Panc1 (cell line): ENCODE measurements at regions not wholly inside any gene's neighbourhood (a gene's known extent, or its start where the extent isn't known, plus 50 kb on each side); places are given as distances from the start of the nearest gene placed in this dataset.
A peak's percentile ranks its signal among the peaks of the same experiment; 100 is the strongest.
"Not testable (repeated sequence)": the region's sequence is repeated elsewhere in the genome, so short reads cannot be mapped to it uniquely, and the experiment has no call there.

Source experiments
- ATAC-seq: fragments of 200-7000 bp; cut with Tn5 transposase; 2 replicates; pipeline ENCODE4 v1.9.1; 2020; ENCODE audit warnings: mild to moderate bottlenecking, moderate library complexity
- BruUV-seq: library from RNA; stranded (reverse); fragments of 400-500 nt; replicated peaks from 2 replicates; lab custom pipeline; 2021; lab: Mats Ljungman, UMichigan
- CTCF ChIA-PET: fragments of 300-600 bp; sonication (Branson Sonifier 250); formaldehyde crosslinking; loops from one replicate; lab custom pipeline; 2022; ENCODE audit warnings: antibody characterized with exemption; lab: Charles Lee
- POLR2A ChIA-PET: fragments of 300-600 bp; sonication (Branson Sonifier 250); formaldehyde crosslinking; loops from one replicate; lab custom pipeline; 2022; ENCODE audit warnings: antibody characterized with exemption; lab: Charles Lee
- DNase-seq: peaks from one replicate; pipeline ENCODE4 v3.0.0-alpha.2; 2010; ENCODE audit warnings: low read depth, low spot score
- H3K27ac ChIP-seq: 2 replicates; pipeline ENCODE4 v1.5.1; 2011; ENCODE audit warnings: mild to moderate bottlenecking, low read length, inconsistent platforms
- H3K27me3 ChIP-seq: fragments of 200-500 bp; sonication (Bioruptor generic); 2 replicates; pipeline ENCODE4 v1.6.0; 2014; ENCODE audit warnings: low read length, inconsistent platforms; ENCODE audit not compliant: control insufficient read depth, insufficient read depth
- H3K36me3 ChIP-seq: fragments of 200-500 bp; sonication (Bioruptor generic); 2 replicates; pipeline ENCODE4 v1.5.1; 2014; ENCODE audit warnings: inconsistent platforms, mild to moderate bottlenecking, low read length, moderate library complexity; ENCODE audit not compliant: control insufficient read depth, insufficient read depth
- H3K4me1 ChIP-seq: 2 replicates; pipeline ENCODE4 v1.5.1; 2011; ENCODE audit warnings: inconsistent platforms, mild to moderate bottlenecking, low read length, moderate library complexity; ENCODE audit not compliant: control insufficient read depth, insufficient read depth
- H3K4me3 ChIP-seq, 2 experiments: 2 replicates each; pipeline ENCODE4 v1.5.1; 2011 to 2012; ENCODE audit warnings: low read depth in 2 of 2, low read length in 2 of 2, mild to moderate bottlenecking in 2 of 2, inconsistent platforms in 1 of 2, moderate library complexity in 1 of 2
- H3K9me3 ChIP-seq: fragments of 200-500 bp; sonication (Bioruptor generic); 2 replicates; pipeline ENCODE4 v1.5.1; 2014; ENCODE audit warnings: low read depth, mild to moderate bottlenecking, inconsistent platforms, low read length, moderate library complexity; ENCODE audit not compliant: control insufficient read depth, insufficient read depth
- POLR2AphosphoS5 ChIP-seq: IDR thresholded peaks from 2 replicates; pipeline ENCODE4 v1.6.1; 2012; ENCODE audit warnings: mild to moderate bottlenecking, low read depth, low read length, moderate library complexity
- SIN3A ChIP-seq: IDR thresholded peaks from 2 replicates; pipeline ENCODE4 v1.6.1; 2012; ENCODE audit warnings: low read depth, mild to moderate bottlenecking, low read length, moderate library complexity, borderline replicate concordance; ENCODE audit not compliant: insufficient read depth
- TCF7L2 ChIP-seq: IDR thresholded peaks from 2 replicates; pipeline ENCODE4 v1.6.1; 2011; ENCODE audit warnings: mild to moderate bottlenecking, low read depth, low read length, inconsistent platforms
- in situ Hi-C: cut with HindIII; loops from 2 replicates; pipeline ENCODE4 v1.10.0; 2016; ENCODE audit warnings: low sequenced_read_pairs, low pct_unique_long_range_greater_than_20kb
- intact Hi-C: fragments of 100-400 bp; cut with micrococcal nuclease; formaldehyde crosslinking; loops from one replicate; pipeline ENCODE4 v1.10.0; 2022; ENCODE audit not compliant: unreplicated experiment
- TF ChIP-seq, protein P1 (sequence below): fragments of 450-650 bp; IDR thresholded peaks from 2 replicates; pipeline ENCODE4 v1.5.1; 2017; ENCODE audit warnings: mild to moderate bottlenecking
- TF ChIP-seq, protein P2 (sequence below), 2 experiments: IDR thresholded peaks; 2 replicates each; pipeline ENCODE4 v1.6.1; 2011 to 2012; ENCODE audit warnings: low read depth in 2 of 2, control low read depth in 1 of 2, low read length in 1 of 2, mild to moderate bottlenecking in 1 of 2, moderate library complexity in 1 of 2; ENCODE audit not compliant: insufficient read depth in 1 of 2

DNA sequence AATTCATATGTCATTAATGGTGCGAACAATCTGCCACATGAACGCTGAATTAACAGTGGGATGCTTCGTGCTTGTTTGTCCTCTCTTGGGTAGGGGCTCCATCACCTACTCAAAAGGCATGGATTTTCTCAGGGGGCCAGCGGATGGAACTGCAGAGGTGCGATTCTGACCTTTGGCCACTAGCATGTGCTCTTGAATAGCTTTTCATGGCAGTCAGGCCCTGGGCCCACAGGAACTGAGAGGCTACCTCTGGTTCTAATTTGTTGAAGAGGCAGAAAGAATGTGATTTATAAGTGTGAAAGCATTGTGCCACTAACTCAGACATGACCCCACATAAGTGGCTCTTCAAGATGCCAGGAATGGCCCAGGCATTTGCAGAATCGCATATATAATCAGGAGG lies 283.2 kb downstream of the INSIG2 start:
- intact Hi-C loops (loop anchor here (5.0 kb wide), 1 partner anchor 486 kb away; no protein-coding TSS in a partner anchor), in situ Hi-C loops (no loop called here)
- BruUV-seq: no TSS peak
- POLR2A ChIA-PET: no interaction called here
- CTCF ChIA-PET: interaction anchor here (1.0 kb wide), 1 partner anchor 484 kb away, joined by 4 read pairs; no protein-coding TSS in a partner anchor
- Histone ChIP-seq H3K27me3 (peaks cover 4% of the 10 kb centered on the region; the same call in 1 of the 2 replicates), H3K4me3 (no peak overlapping the region), H3K36me3 (no peaks in the 10 kb centered on the region), H3K27ac (no peak overlapping the region), H3K4me1 (no peaks in the 10 kb centered on the region), H3K9me3 (no peaks in the 10 kb centered on the region)
- DNase-seq: no peak
- ATAC-seq: no peak; the same call in 1 of the 2 replicates
- TF ChIP-seq, protein P1, sequence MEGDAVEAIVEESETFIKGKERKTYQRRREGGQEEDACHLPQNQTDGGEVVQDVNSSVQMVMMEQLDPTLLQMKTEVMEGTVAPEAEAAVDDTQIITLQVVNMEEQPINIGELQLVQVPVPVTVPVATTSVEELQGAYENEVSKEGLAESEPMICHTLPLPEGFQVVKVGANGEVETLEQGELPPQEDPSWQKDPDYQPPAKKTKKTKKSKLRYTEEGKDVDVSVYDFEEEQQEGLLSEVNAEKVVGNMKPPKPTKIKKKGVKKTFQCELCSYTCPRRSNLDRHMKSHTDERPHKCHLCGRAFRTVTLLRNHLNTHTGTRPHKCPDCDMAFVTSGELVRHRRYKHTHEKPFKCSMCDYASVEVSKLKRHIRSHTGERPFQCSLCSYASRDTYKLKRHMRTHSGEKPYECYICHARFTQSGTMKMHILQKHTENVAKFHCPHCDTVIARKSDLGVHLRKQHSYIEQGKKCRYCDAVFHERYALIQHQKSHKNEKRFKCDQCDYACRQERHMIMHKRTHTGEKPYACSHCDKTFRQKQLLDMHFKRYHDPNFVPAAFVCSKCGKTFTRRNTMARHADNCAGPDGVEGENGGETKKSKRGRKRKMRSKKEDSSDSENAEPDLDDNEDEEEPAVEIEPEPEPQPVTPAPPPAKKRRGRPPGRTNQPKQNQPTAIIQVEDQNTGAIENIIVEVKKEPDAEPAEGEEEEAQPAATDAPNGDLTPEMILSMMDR: peak; percentile 82
- no peak for TF ChIP-seq TCF7L2

DNA sequence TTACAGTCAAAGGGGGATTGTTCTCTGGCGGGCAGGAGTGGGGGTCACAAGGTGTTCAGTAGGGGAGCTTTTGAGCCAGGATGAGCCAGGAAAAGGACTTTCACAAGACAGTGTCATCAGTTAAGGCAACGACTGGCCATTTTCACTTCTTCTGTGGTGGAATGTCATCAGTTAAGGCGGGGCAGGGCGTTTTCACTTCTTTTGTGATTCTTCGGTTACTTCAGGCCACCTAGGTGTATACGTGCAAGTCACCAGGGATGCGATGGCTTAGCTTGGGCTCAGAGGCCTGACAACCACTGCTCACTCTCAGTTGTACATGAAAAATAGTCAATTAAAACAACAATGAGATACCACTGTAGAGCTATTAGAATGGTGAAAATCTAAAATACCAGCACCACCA lies 281.2 kb downstream of the INSIG2 start:
- H3K27me3 ChIP-seq, DNase-seq, ATAC-seq, intact Hi-C loops, H3K36me3 ChIP-seq, CTCF ChIA-PET, POLR2A ChIA-PET, BruUV-seq, H3K4me1 ChIP-seq, H3K9me3 ChIP-seq, in situ Hi-C loops, H3K4me3 ChIP-seq, H3K27ac ChIP-seq: not testable (repeated sequence)

DNA sequence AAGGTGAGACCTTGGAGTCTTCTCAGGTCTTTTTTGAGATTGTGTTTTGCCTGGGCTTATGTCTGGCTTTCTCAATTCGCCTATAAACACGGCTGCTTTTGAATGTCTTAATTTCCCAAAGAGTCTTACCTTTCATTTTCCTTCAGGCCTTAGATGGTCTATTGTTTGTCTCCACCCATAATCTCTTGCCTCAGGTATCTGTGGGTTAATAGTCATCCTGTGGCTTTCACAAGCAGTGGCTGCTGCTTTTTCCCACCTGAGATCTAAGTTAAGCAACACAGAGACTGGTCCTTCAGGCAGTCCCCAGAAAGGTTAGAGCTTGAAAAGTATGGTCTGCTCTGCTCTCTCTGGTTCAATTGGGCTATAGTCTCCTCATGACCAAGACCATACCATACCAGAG lies 275.3 kb downstream of the INSIG2 start:
- no peaks in the 10 kb centered on the region for H3K27me3 ChIP-seq
- BruUV-seq: no TSS peak
- ChIA-PET POLR2A (no interaction called here), CTCF (no interaction called here)
- ATAC-seq (no peak), DNase-seq (no peak)
- no peak overlapping the region for H3K4me3 ChIP-seq
- no peak overlapping the region for H3K27ac ChIP-seq
- H3K9me3 ChIP-seq: no peaks in the 10 kb centered on the region
- no peaks in the 10 kb centered on the region for H3K4me1 ChIP-seq
- TF ChIP-seq SIN3A: no peak
- no peak for TF ChIP-seq TCF7L2
- TF ChIP-seq, protein P2, sequence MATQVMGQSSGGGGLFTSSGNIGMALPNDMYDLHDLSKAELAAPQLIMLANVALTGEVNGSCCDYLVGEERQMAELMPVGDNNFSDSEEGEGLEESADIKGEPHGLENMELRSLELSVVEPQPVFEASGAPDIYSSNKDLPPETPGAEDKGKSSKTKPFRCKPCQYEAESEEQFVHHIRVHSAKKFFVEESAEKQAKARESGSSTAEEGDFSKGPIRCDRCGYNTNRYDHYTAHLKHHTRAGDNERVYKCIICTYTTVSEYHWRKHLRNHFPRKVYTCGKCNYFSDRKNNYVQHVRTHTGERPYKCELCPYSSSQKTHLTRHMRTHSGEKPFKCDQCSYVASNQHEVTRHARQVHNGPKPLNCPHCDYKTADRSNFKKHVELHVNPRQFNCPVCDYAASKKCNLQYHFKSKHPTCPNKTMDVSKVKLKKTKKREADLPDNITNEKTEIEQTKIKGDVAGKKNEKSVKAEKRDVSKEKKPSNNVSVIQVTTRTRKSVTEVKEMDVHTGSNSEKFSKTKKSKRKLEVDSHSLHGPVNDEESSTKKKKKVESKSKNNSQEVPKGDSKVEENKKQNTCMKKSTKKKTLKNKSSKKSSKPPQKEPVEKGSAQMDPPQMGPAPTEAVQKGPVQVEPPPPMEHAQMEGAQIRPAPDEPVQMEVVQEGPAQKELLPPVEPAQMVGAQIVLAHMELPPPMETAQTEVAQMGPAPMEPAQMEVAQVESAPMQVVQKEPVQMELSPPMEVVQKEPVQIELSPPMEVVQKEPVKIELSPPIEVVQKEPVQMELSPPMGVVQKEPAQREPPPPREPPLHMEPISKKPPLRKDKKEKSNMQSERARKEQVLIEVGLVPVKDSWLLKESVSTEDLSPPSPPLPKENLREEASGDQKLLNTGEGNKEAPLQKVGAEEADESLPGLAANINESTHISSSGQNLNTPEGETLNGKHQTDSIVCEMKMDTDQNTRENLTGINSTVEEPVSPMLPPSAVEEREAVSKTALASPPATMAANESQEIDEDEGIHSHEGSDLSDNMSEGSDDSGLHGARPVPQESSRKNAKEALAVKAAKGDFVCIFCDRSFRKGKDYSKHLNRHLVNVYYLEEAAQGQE (IDR thresholded peaks at IDR 0.05; ENCODE audit: insufficient read depth in 1 of 2, low read depth in 2 of 2, low read length in 1 of 2): no peak
- no peak for TF ChIP-seq POLR2AphosphoS5
- TF ChIP-seq, protein P1: no peak
- in situ Hi-C loops (no loop called here), intact Hi-C loops (no loop called here)
- H3K36me3 ChIP-seq: no peaks in the 10 kb centered on the region
